ENCODE measurements at regions not wholly inside any gene's neighbourhood (a gene's known extent, or its start where the extent isn't known, plus 50 kb on each side); places are given as distances from the start of the nearest gene placed in this dataset.

DNA sequence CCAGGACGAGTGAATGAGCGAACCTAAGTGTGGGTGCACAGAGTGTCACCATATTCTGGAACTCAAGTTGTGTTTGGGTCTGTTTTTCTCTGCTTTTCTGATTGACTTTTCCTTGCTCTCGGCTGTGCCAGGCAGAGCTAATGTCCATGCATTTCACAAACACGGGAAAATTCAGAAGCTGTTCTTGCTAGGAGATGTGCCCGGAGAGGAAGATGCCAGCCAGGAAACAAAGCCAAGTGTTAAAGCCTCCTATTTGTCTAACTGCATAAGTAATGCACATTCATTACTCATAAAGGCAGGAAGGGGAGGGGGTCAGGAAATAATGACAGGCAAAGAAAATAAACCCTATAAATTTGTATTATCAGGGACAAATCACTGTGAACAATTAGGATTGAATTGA is 250.4 kb upstream of the SFSWAP start:
- H3K27ac ChIP-seq: no peak overlapping the region
- H3K4me1 ChIP-seq (replicated peaks in 1 of 2): no peaks in the 10 kb centered on the region
- no peaks in the 10 kb centered on the region for H3K36me3 ChIP-seq (replicated peaks in 1 of 2)
- intact Hi-C loops (cut with DNase I): no loop called here
- 58 to 68% (median 65%) methylated on average over 4 to 5 of the region's 5 CpGs for WGBS, 4 donors
- no peak overlapping the region for H3K4me3 ChIP-seq
- peaks cover 4% of the 10 kb centered on the region for H3K27me3 ChIP-seq
- H3K9me3 ChIP-seq (replicated peaks in 1 of 3): no peaks in the 10 kb centered on the region
- TF ChIP-seq, protein P1, sequence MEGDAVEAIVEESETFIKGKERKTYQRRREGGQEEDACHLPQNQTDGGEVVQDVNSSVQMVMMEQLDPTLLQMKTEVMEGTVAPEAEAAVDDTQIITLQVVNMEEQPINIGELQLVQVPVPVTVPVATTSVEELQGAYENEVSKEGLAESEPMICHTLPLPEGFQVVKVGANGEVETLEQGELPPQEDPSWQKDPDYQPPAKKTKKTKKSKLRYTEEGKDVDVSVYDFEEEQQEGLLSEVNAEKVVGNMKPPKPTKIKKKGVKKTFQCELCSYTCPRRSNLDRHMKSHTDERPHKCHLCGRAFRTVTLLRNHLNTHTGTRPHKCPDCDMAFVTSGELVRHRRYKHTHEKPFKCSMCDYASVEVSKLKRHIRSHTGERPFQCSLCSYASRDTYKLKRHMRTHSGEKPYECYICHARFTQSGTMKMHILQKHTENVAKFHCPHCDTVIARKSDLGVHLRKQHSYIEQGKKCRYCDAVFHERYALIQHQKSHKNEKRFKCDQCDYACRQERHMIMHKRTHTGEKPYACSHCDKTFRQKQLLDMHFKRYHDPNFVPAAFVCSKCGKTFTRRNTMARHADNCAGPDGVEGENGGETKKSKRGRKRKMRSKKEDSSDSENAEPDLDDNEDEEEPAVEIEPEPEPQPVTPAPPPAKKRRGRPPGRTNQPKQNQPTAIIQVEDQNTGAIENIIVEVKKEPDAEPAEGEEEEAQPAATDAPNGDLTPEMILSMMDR (IDR thresholded peaks at IDR 0.05): no peak
- no peak for TF ChIP-seq POLR2A (IDR thresholded peaks at IDR 0.05)
- DNase-seq: no peak

DNA sequence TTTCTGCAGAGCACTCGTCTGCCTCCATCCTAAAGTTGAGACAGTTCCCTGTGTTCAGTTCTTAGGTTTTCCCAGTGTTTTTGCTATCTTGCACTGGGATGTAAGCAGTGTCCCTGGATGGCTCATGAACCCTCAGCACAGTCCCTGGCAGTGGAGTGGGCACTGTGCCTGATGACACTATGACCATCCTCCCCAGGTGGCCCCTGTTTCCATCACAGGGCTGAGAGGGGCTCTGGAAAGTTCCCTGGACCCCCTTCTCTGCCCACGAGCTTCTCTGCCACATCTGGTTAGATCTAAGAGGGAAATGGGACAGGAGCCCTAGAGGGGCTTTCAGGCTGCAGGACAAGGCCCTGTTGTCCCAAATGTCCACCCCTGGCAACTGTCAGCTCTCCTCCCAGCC is 249.8 kb upstream of the SFSWAP start:
- no peak overlapping the region for H3K27ac ChIP-seq
- H3K9me3 ChIP-seq (replicated peaks in 1 of 3): no peaks in the 10 kb centered on the region
- H3K4me1 ChIP-seq (replicated peaks in 1 of 2): no peaks in the 10 kb centered on the region
- H3K36me3 ChIP-seq (replicated peaks in 1 of 2): no peaks in the 10 kb centered on the region
- H3K4me3 ChIP-seq: no peak overlapping the region
- intact Hi-C loops (cut with DNase I): no loop called here
- H3K27me3 ChIP-seq: peaks cover 4% of the 10 kb centered on the region
- TF ChIP-seq, protein P1 (IDR thresholded peaks at IDR 0.05): no peak
- no peak for TF ChIP-seq POLR2A (IDR thresholded peaks at IDR 0.05)
- 43 to 80% (median 70%) methylated on average over 1 to 2 of the region's 2 CpGs for WGBS, 4 donors
- DNase-seq: no peak

DNA sequence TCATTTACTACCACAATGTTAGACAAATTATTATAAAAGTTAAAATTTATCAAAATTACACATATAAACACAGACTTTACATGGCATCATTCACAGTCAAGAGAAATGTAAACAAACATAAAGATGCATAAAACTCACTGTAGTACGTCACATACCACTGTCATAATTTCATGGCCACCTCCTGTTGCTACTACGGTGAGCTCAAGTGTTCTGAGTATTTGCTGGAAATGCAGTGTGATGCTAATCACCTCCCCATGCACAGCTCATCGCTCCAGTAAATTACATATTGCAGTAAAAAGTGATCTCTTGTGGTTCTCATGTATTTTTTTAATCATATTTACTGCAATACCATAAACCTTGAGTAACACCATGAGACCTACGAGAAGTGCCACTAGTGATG is 247.7 kb upstream of the SFSWAP start:
- Histone ChIP-seq H3K36me3 (replicated peaks in 1 of 2) (no peaks in the 10 kb centered on the region), H3K9me3 (replicated peaks in 1 of 3) (no peaks in the 10 kb centered on the region), H3K27me3 (peaks cover 2% of the 10 kb centered on the region), H3K4me3 (no peak overlapping the region), H3K27ac (no peak overlapping the region), H3K4me1 (replicated peaks in 1 of 2) (no peaks in the 10 kb centered on the region)
- TF ChIP-seq, protein P1 (IDR thresholded peaks at IDR 0.05): no peak
- no peak for TF ChIP-seq POLR2A (IDR thresholded peaks at IDR 0.05)
- DNase-seq: peak in 1 of 7 donors; percentile 14
- WGBS, 4 donors: 48 to 59% (median 54%) methylated on average over 4 of the region's 4 CpGs
- intact Hi-C loops (cut with DNase I): no loop called here

DNA sequence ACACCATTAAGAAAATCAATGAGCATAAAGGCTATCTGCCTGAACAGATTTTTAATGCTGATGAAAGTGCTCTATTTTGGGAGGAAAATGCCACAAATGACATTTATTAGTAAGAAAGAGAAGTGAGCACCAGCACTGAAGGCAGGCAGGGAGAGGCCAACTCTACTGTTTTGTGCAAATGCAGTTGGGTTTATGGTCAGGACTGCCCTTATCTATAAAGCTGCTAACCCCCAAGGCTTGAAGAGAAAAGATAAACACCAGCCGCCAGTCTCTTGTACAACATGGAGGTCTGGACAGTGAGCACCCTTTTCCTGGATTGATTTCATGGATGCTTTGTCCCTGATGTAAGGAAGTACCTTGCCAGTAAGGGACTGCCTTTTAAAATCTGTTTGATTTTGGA is 246.8 kb upstream of the SFSWAP start:
- WGBS, 4 donors: 66 to 90% (median 76%) methylated on average over 1 of the region's 1 CpG
- intact Hi-C loops (cut with DNase I): no loop called here
- TF ChIP-seq, protein P1 (IDR thresholded peaks at IDR 0.05): no peak
- TF ChIP-seq POLR2A (IDR thresholded peaks at IDR 0.05): no peak
- H3K4me3 ChIP-seq: no peak overlapping the region
- H3K9me3 ChIP-seq (replicated peaks in 1 of 3): no peaks in the 10 kb centered on the region
- H3K4me1 ChIP-seq (replicated peaks in 1 of 2): no peaks in the 10 kb centered on the region
- DNase-seq: no peak
- H3K27ac ChIP-seq: no peak overlapping the region
- no peaks in the 10 kb centered on the region for H3K36me3 ChIP-seq (replicated peaks in 1 of 2)
- no peaks in the 10 kb centered on the region for H3K27me3 ChIP-seq

Measured in adrenal gland (tissue), 9 donors.